ENCODE measurements at regions not wholly inside any gene's neighbourhood (a gene's known extent, or its start where the extent isn't known, plus 50 kb on each side); places are given as distances from the start of the nearest gene placed in this dataset.

DNA sequence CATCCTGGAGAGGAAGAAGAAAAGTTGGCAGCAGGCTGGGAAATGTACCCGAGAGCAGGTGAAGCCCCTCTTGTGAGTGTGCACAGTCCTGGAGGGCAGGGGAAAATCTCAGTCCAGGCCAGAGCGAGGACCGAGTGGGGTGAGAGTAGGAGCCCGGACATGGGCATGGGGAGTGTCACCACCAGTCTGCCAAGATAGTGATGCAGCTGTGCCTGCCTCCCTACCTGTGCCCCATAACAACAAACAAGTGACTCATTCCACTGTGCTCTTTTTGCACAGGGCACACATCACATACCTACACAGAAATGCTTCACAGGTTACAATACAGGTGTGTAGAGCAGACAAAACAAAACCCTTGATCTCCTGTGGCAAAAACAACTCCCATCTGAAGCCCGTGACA lies 205.9 kb upstream of the PELI2 start:
- no peak for TF ChIP-seq STAT1 (IDR thresholded peaks at IDR 0.05; ENCODE audit: unreplicated experiment)
- no peak for TF ChIP-seq JUNB (IDR thresholded peaks at IDR 0.05; ENCODE audit: unreplicated experiment)
- no peak for TF ChIP-seq CTCF (conservative IDR thresholded peaks at IDR 0.05; ENCODE audit: low read depth in 2 of 2)
- TF ChIP-seq ZNF331 (CRISPR knock-in tag; IDR thresholded peaks at IDR 0.05; ENCODE audit: low read depth) = no peak
- TF ChIP-seq EZH2 (IDR thresholded peaks at IDR 0.05; ENCODE audit: low read depth, unreplicated experiment) = no peak
- no peak for TF ChIP-seq CREB1 (CRISPR knock-in tag; IDR thresholded peaks at IDR 0.05; ENCODE audit: low read depth)
- TF ChIP-seq ZNF114 (CRISPR knock-in tag; IDR thresholded peaks at IDR 0.05) = no peak
- TF ChIP-seq ZNF462 (CRISPR knock-in tag; IDR thresholded peaks at IDR 0.05) = no peak
- no peak for TF ChIP-seq ETS1 (IDR thresholded peaks at IDR 0.05)
- TF ChIP-seq, protein P1, sequence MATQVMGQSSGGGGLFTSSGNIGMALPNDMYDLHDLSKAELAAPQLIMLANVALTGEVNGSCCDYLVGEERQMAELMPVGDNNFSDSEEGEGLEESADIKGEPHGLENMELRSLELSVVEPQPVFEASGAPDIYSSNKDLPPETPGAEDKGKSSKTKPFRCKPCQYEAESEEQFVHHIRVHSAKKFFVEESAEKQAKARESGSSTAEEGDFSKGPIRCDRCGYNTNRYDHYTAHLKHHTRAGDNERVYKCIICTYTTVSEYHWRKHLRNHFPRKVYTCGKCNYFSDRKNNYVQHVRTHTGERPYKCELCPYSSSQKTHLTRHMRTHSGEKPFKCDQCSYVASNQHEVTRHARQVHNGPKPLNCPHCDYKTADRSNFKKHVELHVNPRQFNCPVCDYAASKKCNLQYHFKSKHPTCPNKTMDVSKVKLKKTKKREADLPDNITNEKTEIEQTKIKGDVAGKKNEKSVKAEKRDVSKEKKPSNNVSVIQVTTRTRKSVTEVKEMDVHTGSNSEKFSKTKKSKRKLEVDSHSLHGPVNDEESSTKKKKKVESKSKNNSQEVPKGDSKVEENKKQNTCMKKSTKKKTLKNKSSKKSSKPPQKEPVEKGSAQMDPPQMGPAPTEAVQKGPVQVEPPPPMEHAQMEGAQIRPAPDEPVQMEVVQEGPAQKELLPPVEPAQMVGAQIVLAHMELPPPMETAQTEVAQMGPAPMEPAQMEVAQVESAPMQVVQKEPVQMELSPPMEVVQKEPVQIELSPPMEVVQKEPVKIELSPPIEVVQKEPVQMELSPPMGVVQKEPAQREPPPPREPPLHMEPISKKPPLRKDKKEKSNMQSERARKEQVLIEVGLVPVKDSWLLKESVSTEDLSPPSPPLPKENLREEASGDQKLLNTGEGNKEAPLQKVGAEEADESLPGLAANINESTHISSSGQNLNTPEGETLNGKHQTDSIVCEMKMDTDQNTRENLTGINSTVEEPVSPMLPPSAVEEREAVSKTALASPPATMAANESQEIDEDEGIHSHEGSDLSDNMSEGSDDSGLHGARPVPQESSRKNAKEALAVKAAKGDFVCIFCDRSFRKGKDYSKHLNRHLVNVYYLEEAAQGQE (IDR thresholded peaks at IDR 0.05; ENCODE audit: unreplicated experiment) = no peak
- TF ChIP-seq EZH2phosphoT487 (IDR thresholded peaks at IDR 0.05; ENCODE audit: unreplicated experiment) = no peak
- no peak for TF ChIP-seq NANOG (IDR thresholded peaks at IDR 0.05; ENCODE audit: borderline replicate concordance)
- TF ChIP-seq POLR2AphosphoS5 (IDR thresholded peaks at IDR 0.05; ENCODE audit: low read depth) = no peak
- no peak overlapping the region for H3K27ac Mint-ChIP-seq
- H3K36me3 Mint-ChIP-seq (ENCODE audit: low read depth) = no peaks in the 10 kb centered on the region
- Histone ChIP-seq H3K4me1 (ENCODE audit: insufficient read depth) (peaks cover 16% of the 10 kb centered on the region), H3K9me2 (ENCODE audit: insufficient read depth) (peaks cover 7% of the 10 kb centered on the region; the same call in 1 of the 2 replicates), H3K79me2 (replicated peaks; ENCODE audit: insufficient read depth) (no peaks in the 10 kb centered on the region), H4K20me1 (replicated peaks; ENCODE audit: insufficient read depth) (no peaks in the 10 kb centered on the region), H2AFZ (no peak overlapping the region), H3K27me3 (ENCODE audit: insufficient read depth) (no peaks in the 10 kb centered on the region), H3F3A (replicated peaks; ENCODE audit: low read depth) (0 out of 2 replicates have a peak, but pooled peaks cover 4% of the 10 kb centered on the region), H3K36me3 (ENCODE audit: insufficient read depth) (no peaks in the 10 kb centered on the region), H3K4me3 (no peak overlapping the region), H3K27ac (ENCODE audit: low read depth) (no peak overlapping the region), H3K4me2 (no peak overlapping the region)
- ATAC-seq (no peak), DNase-seq (ENCODE audit: low spot score) (no peak)
- H3K4me1 Mint-ChIP-seq = peaks cover 30% of the 10 kb centered on the region
- H3K9me3 Mint-ChIP-seq = no peaks in the 10 kb centered on the region
- no peaks in the 10 kb centered on the region for H3K27me3 Mint-ChIP-seq (ENCODE audit: insufficient read depth, low read depth, poor library complexity)
- H3K4me3 Mint-ChIP-seq = no peak overlapping the region

All from GM23338 (cell line).